Osteocyte (in vitro differentiated cells): ENCODE measurements at regions not wholly inside any gene's neighbourhood (a gene's known extent, or its start where the extent isn't known, plus 50 kb on each side); places are given as distances from the start of the nearest gene placed in this dataset.

ENCODE experiments used
- DNase-seq: peaks from one replicate; pipeline ENCODE4 v3.0.0; 2021; ENCODE audit warnings: mixed read lengths; ENCODE audit not compliant: unreplicated experiment; ENCODE audit errors: extremely low spot score
- H3K27ac Mint-ChIP-seq: one replicate; pipeline ENCODE4 v1.8.0; 2021; ENCODE audit warnings: mild to moderate bottlenecking, mixed read lengths; ENCODE audit not compliant: unreplicated experiment
- H3K27me3 Mint-ChIP-seq: one replicate; pipeline ENCODE4 v1.8.0; 2021; ENCODE audit warnings: mixed read lengths; ENCODE audit not compliant: unreplicated experiment
- H3K36me3 Mint-ChIP-seq: one replicate; pipeline ENCODE4 v1.8.0; 2021; ENCODE audit warnings: mixed read lengths; ENCODE audit not compliant: unreplicated experiment
- H3K4me1 Mint-ChIP-seq: one replicate; pipeline ENCODE4 v1.8.0; 2021; ENCODE audit warnings: mixed read lengths; ENCODE audit not compliant: unreplicated experiment
- H3K4me3 Mint-ChIP-seq: one replicate; pipeline ENCODE4 v1.8.0; 2021; ENCODE audit warnings: mild to moderate bottlenecking, moderate library complexity, mixed read lengths; ENCODE audit not compliant: unreplicated experiment
- H3K9me3 Mint-ChIP-seq: one replicate; pipeline ENCODE4 v1.8.0; 2021; ENCODE audit warnings: mixed read lengths; ENCODE audit not compliant: unreplicated experiment
- TF ChIP-seq, protein P1 (sequence below): fragments of 200-600 bp; sonication (generic); IDR thresholded peaks from 2 replicates; pipeline ENCODE4 v1.5.0; 2021; ENCODE audit warnings: antibody characterized with exemption, mild to moderate bottlenecking, moderate library complexity

DNA sequence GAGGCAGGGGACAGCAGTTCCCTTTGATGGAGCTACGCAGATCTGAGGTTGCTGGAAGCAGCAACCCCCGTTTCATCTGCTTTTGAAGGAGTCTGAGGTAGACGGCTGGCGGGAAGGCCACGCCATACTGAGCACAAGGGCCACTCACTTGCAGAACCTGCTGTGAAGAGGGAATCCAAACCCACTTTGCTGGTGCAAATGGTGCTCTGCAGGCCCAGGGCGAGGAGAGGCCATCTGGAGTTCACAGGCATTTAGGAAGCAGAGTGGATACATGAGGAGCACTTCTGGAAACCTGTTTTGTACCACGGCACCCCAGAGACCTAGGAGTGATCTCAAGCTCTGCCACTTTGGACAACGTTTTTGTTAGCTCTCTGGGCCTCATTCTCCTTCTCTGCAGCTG is 227.8 kb downstream of the UQCRFS1 start:
- Mint-ChIP-seq H3K4me1 (peaks cover under 1% of the 10 kb centered on the region), H3K4me3 (no peak overlapping the region), H3K27ac (no peak overlapping the region), H3K36me3 (no peaks in the 10 kb centered on the region), H3K27me3 (peaks cover 15% of the 10 kb centered on the region), H3K9me3 (no peaks in the 10 kb centered on the region)
- TF ChIP-seq, protein P1, sequence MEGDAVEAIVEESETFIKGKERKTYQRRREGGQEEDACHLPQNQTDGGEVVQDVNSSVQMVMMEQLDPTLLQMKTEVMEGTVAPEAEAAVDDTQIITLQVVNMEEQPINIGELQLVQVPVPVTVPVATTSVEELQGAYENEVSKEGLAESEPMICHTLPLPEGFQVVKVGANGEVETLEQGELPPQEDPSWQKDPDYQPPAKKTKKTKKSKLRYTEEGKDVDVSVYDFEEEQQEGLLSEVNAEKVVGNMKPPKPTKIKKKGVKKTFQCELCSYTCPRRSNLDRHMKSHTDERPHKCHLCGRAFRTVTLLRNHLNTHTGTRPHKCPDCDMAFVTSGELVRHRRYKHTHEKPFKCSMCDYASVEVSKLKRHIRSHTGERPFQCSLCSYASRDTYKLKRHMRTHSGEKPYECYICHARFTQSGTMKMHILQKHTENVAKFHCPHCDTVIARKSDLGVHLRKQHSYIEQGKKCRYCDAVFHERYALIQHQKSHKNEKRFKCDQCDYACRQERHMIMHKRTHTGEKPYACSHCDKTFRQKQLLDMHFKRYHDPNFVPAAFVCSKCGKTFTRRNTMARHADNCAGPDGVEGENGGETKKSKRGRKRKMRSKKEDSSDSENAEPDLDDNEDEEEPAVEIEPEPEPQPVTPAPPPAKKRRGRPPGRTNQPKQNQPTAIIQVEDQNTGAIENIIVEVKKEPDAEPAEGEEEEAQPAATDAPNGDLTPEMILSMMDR, result no peak
- no peak for DNase-seq

DNA sequence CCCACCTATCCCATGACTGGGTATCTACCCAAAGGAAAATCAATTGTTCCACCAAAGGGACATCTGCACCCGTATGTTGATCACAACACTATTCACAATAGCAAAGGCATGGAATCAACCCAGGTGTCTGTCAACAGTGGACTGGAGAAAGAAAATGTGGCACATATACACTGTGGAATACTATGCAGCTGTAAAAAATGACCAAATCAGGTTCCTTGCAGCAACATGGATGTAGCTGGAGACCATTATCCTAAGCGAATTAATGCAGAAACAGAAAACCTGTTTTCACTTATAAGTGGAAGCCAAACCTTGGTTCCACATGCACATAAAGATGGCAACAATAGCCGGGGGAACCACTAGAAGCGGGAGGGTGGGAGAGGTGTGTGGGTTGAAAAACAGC is 228.6 kb downstream of the UQCRFS1 start:
- TF ChIP-seq, protein P1, result no peak
- no peak overlapping the region for H3K4me3 Mint-ChIP-seq

DNA sequence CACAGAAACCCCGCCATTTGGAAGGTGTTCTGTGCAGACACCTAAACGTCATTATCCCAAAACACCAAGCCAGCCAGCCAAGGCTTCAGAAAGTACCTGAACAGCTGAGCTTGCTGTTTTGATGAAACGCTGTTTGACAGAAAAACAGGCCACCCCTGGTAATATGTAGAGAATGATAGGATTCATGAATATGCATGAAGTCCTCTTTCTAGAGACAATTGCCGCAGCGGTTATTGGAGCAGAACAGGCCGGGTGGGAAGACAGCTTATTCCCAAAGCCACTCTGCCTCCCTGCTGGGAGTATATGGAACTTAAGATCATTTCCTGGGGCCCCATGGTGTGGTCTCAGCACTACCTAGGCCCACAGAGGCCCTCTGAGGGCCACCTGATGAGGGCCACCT is 229.5 kb downstream of the UQCRFS1 start:
- Mint-ChIP-seq H3K4me1 (peaks cover 4% of the 10 kb centered on the region), H3K4me3 (no peak overlapping the region), H3K36me3 (no peaks in the 10 kb centered on the region), H3K27me3 (peaks cover 15% of the 10 kb centered on the region), H3K9me3 (no peaks in the 10 kb centered on the region), H3K27ac (no peak overlapping the region)
- TF ChIP-seq, protein P1, result no peak
- no peak for DNase-seq

More for the DNA sequence above, 228.6 kb downstream of the UQCRFS1 start:
- Mint-ChIP-seq H3K36me3 (no peaks in the 10 kb centered on the region), H3K9me3 (no peaks in the 10 kb centered on the region), H3K27ac (no peak overlapping the region), H3K27me3 (peaks cover 15% of the 10 kb centered on the region), H3K4me1 (peaks cover 4% of the 10 kb centered on the region)
- no peak for DNase-seq

DNA sequence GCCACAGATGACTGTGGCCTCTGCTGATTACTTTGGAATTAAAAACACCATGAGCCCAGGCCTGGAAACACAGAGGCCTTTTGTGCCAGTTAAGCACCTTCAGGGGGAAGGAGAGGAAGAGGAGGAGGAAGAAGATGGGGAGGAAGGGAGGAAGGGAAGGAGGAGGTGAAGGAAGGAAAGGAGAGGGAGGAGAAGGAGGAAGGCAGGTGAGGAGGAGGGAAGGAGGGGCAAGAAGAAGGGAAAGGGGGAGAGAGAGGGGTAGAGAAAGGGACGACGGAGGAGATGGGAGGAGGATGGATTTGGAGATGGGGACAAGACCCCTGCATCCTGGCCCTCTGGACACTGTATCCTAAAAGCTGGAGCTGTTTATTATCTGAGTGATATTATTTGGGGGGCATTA is 231.0 kb downstream of the UQCRFS1 start:
- TF ChIP-seq, protein P1, result no peak
- peaks cover 4% of the 10 kb centered on the region for H3K4me1 Mint-ChIP-seq
- H3K27me3 Mint-ChIP-seq, result peaks cover 10% of the 10 kb centered on the region
- H3K4me3 Mint-ChIP-seq, result no peak overlapping the region
- no peaks in the 10 kb centered on the region for H3K36me3 Mint-ChIP-seq
- no peak overlapping the region for H3K27ac Mint-ChIP-seq
- H3K9me3 Mint-ChIP-seq, result no peaks in the 10 kb centered on the region
- DNase-seq, result no peak

DNA sequence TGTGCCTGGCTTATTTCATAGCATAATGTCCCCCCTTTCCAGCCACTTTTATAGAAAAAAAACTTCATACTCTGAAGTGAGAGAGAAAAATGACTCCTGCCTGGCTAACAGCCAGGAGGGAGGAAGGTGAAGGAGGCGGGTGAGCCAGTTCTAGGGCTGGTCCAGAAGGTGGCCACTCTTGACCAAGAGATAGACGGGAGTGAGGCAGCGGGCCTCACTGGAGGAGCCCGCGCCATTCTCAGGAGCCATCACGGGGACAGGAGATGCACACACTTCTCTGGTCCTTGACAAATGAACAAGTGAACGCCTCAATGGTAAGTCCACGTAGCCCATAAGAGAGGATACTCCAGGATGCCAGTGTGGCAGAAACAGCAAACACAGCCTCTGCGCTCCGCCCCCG is 231.4 kb downstream of the UQCRFS1 start:
- TF ChIP-seq, protein P1, result no peak
- peaks cover 4% of the 10 kb centered on the region for H3K4me1 Mint-ChIP-seq
- DNase-seq, result no peak
- no peaks in the 10 kb centered on the region for H3K36me3 Mint-ChIP-seq
- peaks cover 6% of the 10 kb centered on the region for H3K27me3 Mint-ChIP-seq
- H3K9me3 Mint-ChIP-seq, result no peaks in the 10 kb centered on the region
- no peak overlapping the region for H3K27ac Mint-ChIP-seq
- H3K4me3 Mint-ChIP-seq, result no peak overlapping the region
